ENCODE measurements at regions not wholly inside any gene's neighbourhood (a gene's known extent, or its start where the extent isn't known, plus 50 kb on each side); places are given as distances from the start of the nearest gene placed in this dataset.

DNA sequence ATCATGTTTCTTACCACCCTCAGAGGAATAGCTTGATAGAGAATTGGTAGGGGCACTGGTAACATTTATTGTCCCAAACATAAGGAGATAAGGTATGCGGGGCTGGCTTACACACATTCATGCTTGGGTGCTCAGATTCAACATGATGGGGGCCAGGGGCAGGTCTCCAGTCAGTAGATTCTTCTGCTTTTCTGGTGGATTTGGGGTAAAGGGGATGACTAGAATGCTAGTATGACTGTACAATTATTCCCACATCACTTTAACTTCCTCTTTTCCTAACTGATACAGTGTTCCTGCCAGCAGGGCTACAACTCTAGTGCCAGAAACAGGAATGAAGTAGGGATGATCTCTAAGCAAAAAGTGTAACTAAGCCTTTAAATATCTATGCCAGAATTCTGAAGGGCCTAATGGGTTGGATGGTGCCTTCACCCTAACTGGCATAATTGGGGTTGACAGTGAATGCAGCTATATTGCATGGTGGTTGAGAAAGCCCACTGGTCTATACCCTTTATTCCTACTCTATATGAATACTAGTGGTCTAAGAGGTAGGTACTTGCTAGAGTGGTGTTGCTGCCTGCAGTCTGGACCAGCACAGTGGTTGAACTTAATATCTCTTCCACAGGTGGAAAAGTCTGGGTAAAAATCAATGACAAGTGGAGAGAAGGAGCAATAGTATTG lies 117.4 kb downstream of the IL12A start:
- intact Hi-C loops (cut with DNase I; ENCODE audit: low total_unique reads), result no loop called here

DNA sequence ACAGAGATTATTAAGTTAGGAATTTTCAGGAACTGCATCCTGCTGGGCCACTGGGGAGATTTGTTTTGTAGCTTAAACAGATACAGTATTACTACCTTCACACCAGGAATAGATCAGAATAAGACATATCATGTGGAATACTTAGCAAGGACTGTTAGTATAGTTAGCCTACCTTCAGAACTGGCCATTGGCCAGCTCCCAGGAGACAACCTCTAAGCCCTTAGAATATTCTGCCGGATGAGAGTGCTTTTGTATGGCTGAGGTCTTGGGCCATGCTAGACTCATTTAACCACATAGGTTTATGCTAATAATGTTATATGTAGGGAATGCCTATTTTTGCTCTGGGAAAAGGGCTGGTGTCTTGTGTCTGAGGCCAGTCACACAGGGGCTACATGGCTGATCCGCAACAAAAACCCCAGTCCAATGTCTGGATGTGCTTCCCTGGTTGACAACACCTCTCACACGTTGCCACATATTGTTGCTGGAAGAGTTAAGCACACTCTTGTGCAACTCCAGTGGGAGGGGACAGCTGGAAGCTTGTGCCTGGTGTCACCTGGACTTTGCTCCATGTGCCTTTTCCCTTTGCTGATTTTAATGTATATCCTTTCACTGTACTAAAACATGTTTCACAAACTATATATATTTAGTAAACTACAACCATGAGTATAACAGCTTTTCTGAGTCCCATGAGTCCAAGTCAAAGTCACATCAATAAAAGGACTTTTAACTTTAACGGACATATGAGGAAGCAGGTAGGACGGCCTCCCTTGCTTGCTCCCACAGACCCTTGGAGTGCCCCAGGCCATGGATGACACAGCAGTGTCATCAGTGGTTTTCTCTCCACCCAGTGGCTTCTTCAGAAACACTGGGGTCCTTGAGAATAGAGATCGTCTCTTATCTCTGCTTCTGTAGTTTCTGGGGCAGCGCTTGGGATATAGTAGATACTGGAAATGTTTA lies 118.0 kb upstream of the C3orf80 start:
- H3K4me1 ChIP-seq, result peaks cover under 1 to 18% (median 3%) of the 10 kb centered on the region in 4 donors
- 45 to 61% (median 52%) methylated on average over 7 of the region's 7 CpGs for WGBS, 5 donors
- no peaks in the 10 kb centered on the region for H3K36me3 ChIP-seq
- H3K27ac ChIP-seq, result no peak overlapping the region
- DNase-seq, result peak; percentile 57 to 76
- H3K4me3 ChIP-seq, result no peak overlapping the region
- no peaks in the 10 kb centered on the region for H3K27me3 ChIP-seq
- intact Hi-C loops (cut with DNase I; ENCODE audit: low total_unique reads), result no loop called here
- TF ChIP-seq, protein P1, sequence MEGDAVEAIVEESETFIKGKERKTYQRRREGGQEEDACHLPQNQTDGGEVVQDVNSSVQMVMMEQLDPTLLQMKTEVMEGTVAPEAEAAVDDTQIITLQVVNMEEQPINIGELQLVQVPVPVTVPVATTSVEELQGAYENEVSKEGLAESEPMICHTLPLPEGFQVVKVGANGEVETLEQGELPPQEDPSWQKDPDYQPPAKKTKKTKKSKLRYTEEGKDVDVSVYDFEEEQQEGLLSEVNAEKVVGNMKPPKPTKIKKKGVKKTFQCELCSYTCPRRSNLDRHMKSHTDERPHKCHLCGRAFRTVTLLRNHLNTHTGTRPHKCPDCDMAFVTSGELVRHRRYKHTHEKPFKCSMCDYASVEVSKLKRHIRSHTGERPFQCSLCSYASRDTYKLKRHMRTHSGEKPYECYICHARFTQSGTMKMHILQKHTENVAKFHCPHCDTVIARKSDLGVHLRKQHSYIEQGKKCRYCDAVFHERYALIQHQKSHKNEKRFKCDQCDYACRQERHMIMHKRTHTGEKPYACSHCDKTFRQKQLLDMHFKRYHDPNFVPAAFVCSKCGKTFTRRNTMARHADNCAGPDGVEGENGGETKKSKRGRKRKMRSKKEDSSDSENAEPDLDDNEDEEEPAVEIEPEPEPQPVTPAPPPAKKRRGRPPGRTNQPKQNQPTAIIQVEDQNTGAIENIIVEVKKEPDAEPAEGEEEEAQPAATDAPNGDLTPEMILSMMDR (IDR thresholded peaks at IDR 0.05), result no peak
- TF ChIP-seq POLR2AphosphoS5 (IDR thresholded peaks at IDR 0.05), result peak in 1 of 3 donors; percentile 25
- H3K9me3 ChIP-seq, result no peaks in the 10 kb centered on the region

More for the DNA sequence above, 117.4 kb downstream of the IL12A start:
- no peak for DNase-seq
- no peak for TF ChIP-seq POLR2AphosphoS5 (IDR thresholded peaks at IDR 0.05)
- TF ChIP-seq POLR2A (IDR thresholded peaks at IDR 0.05), result no peak
- TF ChIP-seq, protein P1 (IDR thresholded peaks at IDR 0.05), result no peak
- TF ChIP-seq EP300 (IDR thresholded peaks at IDR 0.05), result no peak
- no peak overlapping the region for H3K27ac ChIP-seq
- H3K27me3 ChIP-seq, result no peaks in the 10 kb centered on the region
- peaks cover 0 to 9% (median 0%) of the 10 kb centered on the region in 4 donors for H3K4me1 ChIP-seq
- no peaks in the 10 kb centered on the region for H3K9me3 ChIP-seq
- no peaks in the 10 kb centered on the region for H3K36me3 ChIP-seq
- H3K4me3 ChIP-seq, result no peak overlapping the region
- WGBS, 5 donors, result 53 to 88% (median 76%) methylated on average over 1 of the region's 1 CpG

DNA sequence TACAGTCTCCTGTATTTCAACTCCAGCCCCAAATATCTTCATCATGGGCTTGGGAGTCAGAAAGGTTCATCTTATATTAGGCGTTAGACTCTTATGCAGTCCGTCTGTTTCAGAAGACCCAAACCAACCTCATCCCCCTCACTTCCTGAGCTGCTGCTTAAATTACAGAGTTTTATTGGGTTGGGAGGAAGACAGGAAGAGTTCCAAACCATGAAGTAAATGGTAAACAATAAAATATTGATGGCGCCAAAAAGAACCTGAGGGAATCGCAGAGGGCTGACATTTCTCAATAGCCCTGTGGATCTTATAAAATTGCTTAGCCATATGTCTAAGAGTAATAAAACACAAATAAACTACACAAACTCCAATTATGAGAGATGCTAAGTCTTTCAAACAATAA lies 116.9 kb upstream of the C3orf80 start:
- Histone ChIP-seq H3K27me3 (no peaks in the 10 kb centered on the region), H3K36me3 (no peaks in the 10 kb centered on the region), H3K9me3 (no peaks in the 10 kb centered on the region), H3K4me3 (no peak overlapping the region), H3K27ac (no peak overlapping the region), H3K4me1 (peaks cover 4 to 24% (median 6%) of the 10 kb centered on the region in 4 donors)
- 71 to 82% (median 75%) methylated on average over 4 of the region's 4 CpGs for WGBS, 5 donors
- no peak for DNase-seq
- intact Hi-C loops (cut with DNase I; ENCODE audit: low total_unique reads), result no loop called here
- TF ChIP-seq POLR2A (IDR thresholded peaks at IDR 0.05) (no peak), POLR2AphosphoS5 (IDR thresholded peaks at IDR 0.05) (no peak), EP300 (IDR thresholded peaks at IDR 0.05) (no peak)
- TF ChIP-seq, protein P1 (IDR thresholded peaks at IDR 0.05), result no peak

DNA sequence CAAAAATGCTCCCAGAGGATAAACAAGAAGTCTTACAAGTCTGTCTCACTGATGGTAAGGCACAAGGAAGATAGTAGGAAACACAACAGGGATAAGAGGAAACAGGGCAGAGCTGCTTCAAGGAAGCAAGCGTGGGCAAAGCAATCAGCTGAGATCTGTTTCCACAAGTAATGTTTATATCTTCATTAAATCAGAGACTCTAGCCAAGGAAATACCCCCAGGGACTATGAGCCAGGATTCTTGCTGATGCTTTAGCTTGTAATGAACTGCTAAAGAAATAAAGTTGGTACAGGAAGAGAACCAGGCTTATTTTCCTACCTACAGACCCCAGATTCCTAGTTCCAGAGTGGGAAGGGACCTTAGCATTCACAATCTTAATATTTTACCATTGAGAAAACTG lies 112.7 kb upstream of the C3orf80 start:
- 33 to 57% (median 39%) methylated on average over 1 of the region's 1 CpG for WGBS, 5 donors
- peak in 1 of 2 donors; percentile 7 for DNase-seq
- Histone ChIP-seq H3K27me3 (no peaks in the 10 kb centered on the region), H3K36me3 (no peaks in the 10 kb centered on the region), H3K4me1 (peaks cover 4 to 28% (median 6%) of the 10 kb centered on the region in 4 donors), H3K4me3 (no peak overlapping the region), H3K9me3 (no peaks in the 10 kb centered on the region), H3K27ac (no peak overlapping the region)
- no peak for TF ChIP-seq EP300 (IDR thresholded peaks at IDR 0.05)
- intact Hi-C loops (cut with DNase I; ENCODE audit: low total_unique reads), result no loop called here

All from stomach (tissue), 8 donors.